GM08714 (cell line): ENCODE measurements at regions not wholly inside any gene's neighbourhood (a gene's known extent, or its start where the extent isn't known, plus 50 kb on each side); places are given as distances from the start of the nearest gene placed in this dataset.

Experiments
- H3K4me3 ChIP-seq: fragments of 200-500 bp; sonication (Bioruptor generic); 2 replicates; pipeline ENCODE4 v1.5.1; 2014; ENCODE audit warnings: mild to moderate bottlenecking, low read length, inconsistent platforms
- ZNF274 ChIP-seq: IDR thresholded peaks from 2 replicates; pipeline ENCODE4 v1.6.1; 2012; ENCODE audit warnings: mild to moderate bottlenecking, low read depth, low read length

- TF ChIP-seq ZNF274 = no peak
- no peak overlapping the region for H3K4me3 ChIP-seq
Observed at GRCh38 chr3:168615493-168616020, 519.8 kb upstream of the GOLIM4 start.

GRCh38 chr3:168613151-168613550 is 517.4 kb upstream of the GOLIM4 start:
- no peak for TF ChIP-seq ZNF274
- H3K4me3 ChIP-seq = no peak overlapping the region

GRCh38 chr3:168612671-168613070 is 516.9 kb upstream of the GOLIM4 start:
- TF ChIP-seq ZNF274 = no peak
- no peak overlapping the region for H3K4me3 ChIP-seq

GRCh38 chr3:168611826-168612225 is 516.1 kb upstream of the GOLIM4 start:
- TF ChIP-seq ZNF274 = no peak
- no peak overlapping the region for H3K4me3 ChIP-seq

- H3K4me3 ChIP-seq = no peak overlapping the region
- no peak for TF ChIP-seq ZNF274
Observed at GRCh38 chr3:168608926-168609325, 513.2 kb upstream of the GOLIM4 start.

GRCh38 chr3:168604767-168605166 is 509.0 kb upstream of the GOLIM4 start:
- H3K4me3 ChIP-seq = no peak overlapping the region
- no peak for TF ChIP-seq ZNF274

GRCh38 chr3:168598250-168598649 is 502.5 kb upstream of the GOLIM4 start:
- TF ChIP-seq ZNF274 = no peak
- no peak overlapping the region for H3K4me3 ChIP-seq

GRCh38 chr3:168596175-168596823 is 500.6 kb upstream of the GOLIM4 start:
- no peak for TF ChIP-seq ZNF274
- H3K4me3 ChIP-seq = no peak overlapping the region

- no peak overlapping the region for H3K4me3 ChIP-seq
- TF ChIP-seq ZNF274 = no peak
Observed at GRCh38 chr3:168591587-168591986, 495.9 kb upstream of the GOLIM4 start.

- no peak for TF ChIP-seq ZNF274
Observed at GRCh38 chr3:168589376-168589775, 493.7 kb upstream of the GOLIM4 start.

GRCh38 chr3:168585544-168585943 is 489.8 kb upstream of the GOLIM4 start:
- H3K4me3 ChIP-seq = no peak overlapping the region
- no peak for TF ChIP-seq ZNF274

More at GRCh38 chr3:168589376-168589775, 493.7 kb upstream of the GOLIM4 start:
- H3K4me3 ChIP-seq = no peak overlapping the region

- TF ChIP-seq ZNF274 = no peak
- H3K4me3 ChIP-seq = no peak overlapping the region
Observed at GRCh38 chr3:168583977-168584376, 488.3 kb upstream of the GOLIM4 start.

GRCh38 chr3:168582503-168582902 is 486.8 kb upstream of the GOLIM4 start:
- TF ChIP-seq ZNF274 = no peak
- H3K4me3 ChIP-seq = no peak overlapping the region

- TF ChIP-seq ZNF274 = no peak
Observed at GRCh38 chr3:168581771-168582225, 486.1 kb upstream of the GOLIM4 start.

GRCh38 chr3:168579010-168579409 is 483.3 kb upstream of the GOLIM4 start:
- no peak overlapping the region for H3K4me3 ChIP-seq
- no peak for TF ChIP-seq ZNF274

More at GRCh38 chr3:168581771-168582225, 486.1 kb upstream of the GOLIM4 start:
- no peak overlapping the region for H3K4me3 ChIP-seq

GRCh38 chr3:168575750-168576149 is 480.0 kb upstream of the GOLIM4 start:
- no peak for TF ChIP-seq ZNF274
- H3K4me3 ChIP-seq = no peak overlapping the region
